ENCODE measurements at regions not wholly inside any gene's neighbourhood (a gene's known extent, or its start where the extent isn't known, plus 50 kb on each side); places are given as distances from the start of the nearest gene placed in this dataset.
A peak's percentile ranks its signal among the peaks of the same experiment; 100 is the strongest.
"Not testable (repeated sequence)": the region's sequence is repeated elsewhere in the genome, so short reads cannot be mapped to it uniquely, and the experiment has no call there.

GRCh38 chr1:185434721-185435120 lies 117.7 kb upstream of the IVNS1ABP start:
- no peak for DNase-seq (ENCODE audit: low spot score)

- no peak for DNase-seq (ENCODE audit: low spot score)
Observed at GRCh38 chr1:185433667-185434066, 116.6 kb upstream of the IVNS1ABP start.

GRCh38 chr1:185432948-185433347 lies 115.9 kb upstream of the IVNS1ABP start:
- no peak for DNase-seq (ENCODE audit: low spot score)

- no peak for DNase-seq (ENCODE audit: low spot score)
Observed at GRCh38 chr1:185431612-185432011, 114.6 kb upstream of the IVNS1ABP start.

GRCh38 chr1:185429668-185430067 lies 112.6 kb upstream of the IVNS1ABP start:
- not testable (repeated sequence) for DNase-seq (ENCODE audit: low spot score)

GRCh38 chr1:185427776-185428175 lies 110.7 kb upstream of the IVNS1ABP start:
- DNase-seq (ENCODE audit: low spot score): no peak

- no peak for DNase-seq (ENCODE audit: low spot score)
Observed at GRCh38 chr1:185427264-185427663, 110.2 kb upstream of the IVNS1ABP start.

GRCh38 chr1:185426848-185427247 lies 109.8 kb upstream of the IVNS1ABP start:
- DNase-seq (ENCODE audit: low spot score): no peak

GRCh38 chr1:185425163-185425562 lies 108.1 kb upstream of the IVNS1ABP start:
- DNase-seq (ENCODE audit: low spot score): no peak

GRCh38 chr1:185421485-185422107 lies 104.6 kb upstream of the IVNS1ABP start:
- no peak for DNase-seq (ENCODE audit: low spot score)

- no peak for DNase-seq (ENCODE audit: low spot score)
Observed at GRCh38 chr1:185420588-185421081, 103.6 kb upstream of the IVNS1ABP start.

- DNase-seq (ENCODE audit: low spot score): no peak
Observed at GRCh38 chr1:185419718-185420117, 102.7 kb upstream of the IVNS1ABP start.

GRCh38 chr1:185418472-185418871 lies 101.4 kb upstream of the IVNS1ABP start:
- no peak for DNase-seq (ENCODE audit: low spot score)

- no peak for DNase-seq (ENCODE audit: low spot score)
Observed at GRCh38 chr1:185412385-185413087, 95.5 kb upstream of the IVNS1ABP start.

GRCh38 chr1:185409763-185410528 lies 92.9 kb upstream of the IVNS1ABP start:
- DNase-seq (ENCODE audit: low spot score): no peak

GRCh38 chr1:185409345-185409744 lies 92.3 kb upstream of the IVNS1ABP start:
- no peak for DNase-seq (ENCODE audit: low spot score)

GRCh38 chr1:185408700-185409270 lies 91.7 kb upstream of the IVNS1ABP start:
- DNase-seq (ENCODE audit: low spot score): peak; percentile 16

GRCh38 chr1:185406691-185407009 lies 89.6 kb upstream of the IVNS1ABP start:
- no peak for DNase-seq (ENCODE audit: low spot score)

- no peak for DNase-seq (ENCODE audit: low spot score)
Observed at GRCh38 chr1:185406006-185406690, 89.1 kb upstream of the IVNS1ABP start.

- no peak for DNase-seq (ENCODE audit: low spot score)
Observed at GRCh38 chr1:185404907-185405568, 88.0 kb upstream of the IVNS1ABP start.

GRCh38 chr1:185404291-185404690 lies 87.2 kb upstream of the IVNS1ABP start:
- no peak for DNase-seq (ENCODE audit: low spot score)

- no peak for DNase-seq (ENCODE audit: low spot score)
Observed at GRCh38 chr1:185402930-185403329, 85.9 kb upstream of the IVNS1ABP start.
